GM12875 (cell line): ENCODE measurements at regions not wholly inside any gene's neighbourhood (a gene's known extent, or its start where the extent isn't known, plus 50 kb on each side); places are given as distances from the start of the nearest gene placed in this dataset.

ENCODE experiments used
- H3K4me3 ChIP-seq: one replicate; pipeline ENCODE4 v1.5.1; 2011; ENCODE audit warnings: low read depth, low read length, control low read depth
- CTCF ChIP-seq: IDR thresholded peaks from 2 replicates; pipeline ENCODE4 v1.5.1; 2011; ENCODE audit warnings: low read depth, mild to moderate bottlenecking, control low read depth, inconsistent platforms, low read length, moderate library complexity, borderline replicate concordance; ENCODE audit not compliant: insufficient read depth

- TF ChIP-seq CTCF = no peak
- H3K4me3 ChIP-seq = no peak overlapping the region
Measured at GRCh38 chr6:170045981-170046667, 244.8 kb downstream of the DLL1 start.

- no peak for TF ChIP-seq CTCF
- H3K4me3 ChIP-seq = no peak overlapping the region
Measured at GRCh38 chr6:170045563-170045960, 245.3 kb downstream of the DLL1 start.

GRCh38 chr6:170044836-170045562 lies 245.9 kb downstream of the DLL1 start:
- no peak for TF ChIP-seq CTCF
- H3K4me3 ChIP-seq = no peak overlapping the region

GRCh38 chr6:170043881-170044790 lies 246.7 kb downstream of the DLL1 start:
- TF ChIP-seq CTCF = no peak

GRCh38 chr6:170043150-170043819 lies 247.6 kb downstream of the DLL1 start:
- no peak overlapping the region for H3K4me3 ChIP-seq
- no peak for TF ChIP-seq CTCF

More at GRCh38 chr6:170043881-170044790, 246.7 kb downstream of the DLL1 start:
- H3K4me3 ChIP-seq = no peak overlapping the region

- no peak for TF ChIP-seq CTCF
Measured at GRCh38 chr6:170042596-170043118, 248.2 kb downstream of the DLL1 start.

More at GRCh38 chr6:170042596-170043118, 248.2 kb downstream of the DLL1 start:
- H3K4me3 ChIP-seq = no peak overlapping the region
